ENCODE measurements at regions not wholly inside any gene's neighbourhood (a gene's known extent, or its start where the extent isn't known, plus 50 kb on each side); places are given as distances from the start of the nearest gene placed in this dataset.

GRCh38 chr2:105950521-105951383, 206.0 kb downstream of the NCK2 start:
- DNase-seq (ENCODE audit: low read depth in 1 of 2, low spot score in 1 of 2) (no peak), ATAC-seq (no peak), FAIRE-seq (no peak)
- H3K4me1 ChIP-seq: no peaks in the 10 kb centered on the region
- no peak overlapping the region for H3K27ac ChIP-seq
- H3K4me3 ChIP-seq: no peak overlapping the region
- TF ChIP-seq NR3C1 (IDR thresholded peaks at IDR 0.05): no peak
- ChIA-PET CTCF (no interaction called here), POLR2A (no interaction called here)
- 60% methylated on average over 10 of the region's 10 CpGs for WGBS (ENCODE audit: missing lambda C conversion rate)
- H3K9me3 ChIP-seq: no peaks in the 10 kb centered on the region
- H3K4me2 ChIP-seq: no peak overlapping the region

GRCh38 chr2:105943977-105944376, 199.3 kb downstream of the NCK2 start:
- Histone ChIP-seq H3K4me2 (no peak overlapping the region), H3K4me1 (no peaks in the 10 kb centered on the region), H3K4me3 (no peak overlapping the region), H3K27ac (no peak overlapping the region), H3K9me3 (no peaks in the 10 kb centered on the region)
- ATAC-seq (no peak), FAIRE-seq (no peak), DNase-seq (ENCODE audit: low read depth in 1 of 2, low spot score in 1 of 2) (no peak)
- ChIA-PET POLR2A (no interaction called here), CTCF (no interaction called here)
- TF ChIP-seq POLR2A (IDR thresholded peaks at IDR 0.05; ENCODE audit: low read length) (no peak), EHF (CRISPR knock-in tag; IDR thresholded peaks at IDR 0.05) (no peak), POLR2AphosphoS2 (conservative IDR thresholded peaks at IDR 0.05; ENCODE audit: low read length) (no peak), HOXA7 (CRISPR knock-in tag; IDR thresholded peaks at IDR 0.05) (no peak), HOXB13 (CRISPR knock-in tag; IDR thresholded peaks at IDR 0.05; ENCODE audit: low read depth) (no peak), NR3C1 (IDR thresholded peaks at IDR 0.05) (no peak), FOXS1 (CRISPR knock-in tag; IDR thresholded peaks at IDR 0.05) (no peak), EP300 (IDR thresholded peaks at IDR 0.05) (no peak), RCOR1 (IDR thresholded peaks at IDR 0.05; ENCODE audit: low read depth, low read length) (no peak), PHF8 (IDR thresholded peaks at IDR 0.05; ENCODE audit: borderline replicate concordance, low read depth) (no peak), ATOH8 (CRISPR knock-in tag; IDR thresholded peaks at IDR 0.05; ENCODE audit: low read depth) (no peak), HEYL (CRISPR knock-in tag; IDR thresholded peaks at IDR 0.05) (no peak)
- TF ChIP-seq, protein P1, sequence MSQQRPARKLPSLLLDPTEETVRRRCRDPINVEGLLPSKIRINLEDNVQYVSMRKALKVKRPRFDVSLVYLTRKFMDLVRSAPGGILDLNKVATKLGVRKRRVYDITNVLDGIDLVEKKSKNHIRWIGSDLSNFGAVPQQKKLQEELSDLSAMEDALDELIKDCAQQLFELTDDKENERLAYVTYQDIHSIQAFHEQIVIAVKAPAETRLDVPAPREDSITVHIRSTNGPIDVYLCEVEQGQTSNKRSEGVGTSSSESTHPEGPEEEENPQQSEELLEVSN (IDR thresholded peaks at IDR 0.05; ENCODE audit: borderline replicate concordance, low read depth): no peak
- 55% methylated on average over 20 of the region's 20 CpGs for WGBS (ENCODE audit: missing lambda C conversion rate)

Measured in A549 (cell line).